ENCODE measurements at regions not wholly inside any gene's neighbourhood (a gene's known extent, or its start where the extent isn't known, plus 50 kb on each side); places are given as distances from the start of the nearest gene placed in this dataset.

- ATAC-seq (no peak), DNase-seq (no peak)
- no peak for TF ChIP-seq CTCF (IDR thresholded peaks at IDR 0.05)
- TF ChIP-seq POLR2A (IDR thresholded peaks at IDR 0.05) = no peak
- Histone ChIP-seq H3K4me1 (no peaks in the 10 kb centered on the region), H3K27ac (no peak overlapping the region), H3K36me3 (no peaks in the 10 kb centered on the region), H3K4me3 (no peak overlapping the region), H3K27me3 (no peaks in the 10 kb centered on the region), H3K9me3 (no peaks in the 10 kb centered on the region)
- intact Hi-C loops (cut with DNase I) = no loop called here
- WGBS (ENCODE audit: insufficient coverage, low coverage, low lambda C conversion rate, missing lambda C conversion rate) = 68% methylated on average over 3 of the region's 3 CpGs
Measured at GRCh38 chr18:34483198-34483597, 226.9 kb upstream of the DTNA start.

- intact Hi-C loops (cut with DNase I) = no loop called here
- TF ChIP-seq POLR2A (IDR thresholded peaks at IDR 0.05) (no peak), CTCF (IDR thresholded peaks at IDR 0.05) (no peak)
- no peaks in the 10 kb centered on the region for H3K36me3 ChIP-seq
- H3K4me1 ChIP-seq = no peaks in the 10 kb centered on the region
- no peak overlapping the region for H3K4me3 ChIP-seq
- WGBS (ENCODE audit: insufficient coverage, low coverage, low lambda C conversion rate, missing lambda C conversion rate) = 44% methylated on average over 2 of the region's 2 CpGs
- DNase-seq = no peak
- H3K27me3 ChIP-seq = peaks cover 0 to 3% of the 10 kb centered on the region in 2 donors
- no peak overlapping the region for H3K27ac ChIP-seq
- no peaks in the 10 kb centered on the region for H3K9me3 ChIP-seq
- ATAC-seq = no peak
Measured at GRCh38 chr18:34491719-34492118, 218.4 kb upstream of the DTNA start.

- intact Hi-C loops (cut with DNase I) = no loop called here
- Histone ChIP-seq H3K9me3 (no peaks in the 10 kb centered on the region), H3K36me3 (no peaks in the 10 kb centered on the region), H3K4me3 (peak overlapping the region in 2 of 3 donors; percentile 34 to 47), H3K27me3 (peaks cover 0 to 3% of the 10 kb centered on the region in 2 donors), H3K27ac (peak overlapping the region in 1 of 3 donors; percentile 69), H3K4me1 (no peaks in the 10 kb centered on the region)
- no peak for TF ChIP-seq CTCF (IDR thresholded peaks at IDR 0.05)
- no peak for TF ChIP-seq POLR2A (IDR thresholded peaks at IDR 0.05)
- ATAC-seq = peak in 1 of 4 donors; percentile 72
- DNase-seq = no peak
Measured at GRCh38 chr18:34492652-34493051, 217.4 kb upstream of the DTNA start.

GRCh38 chr18:34493099-34493544 is 217.0 kb upstream of the DTNA start:
- Histone ChIP-seq H3K4me3 (peak overlapping the region; percentile 34 to 50 (median 47)), H3K9me3 (no peaks in the 10 kb centered on the region), H3K4me1 (no peaks in the 10 kb centered on the region), H3K27ac (peak overlapping the region in 2 of 3 donors; percentile 44 to 69), H3K36me3 (no peaks in the 10 kb centered on the region), H3K27me3 (peaks cover 0 to 3% of the 10 kb centered on the region in 2 donors)
- 0% methylated on average over 12 of the region's 18 CpGs for whole genome bisulfite sequencing (ENCODE audit: insufficient coverage, low coverage, low lambda C conversion rate, missing lambda C conversion rate)
- intact Hi-C loops (cut with DNase I) = no loop called here
- ATAC-seq (peak; percentile 84 to 93 (median 91)), DNase-seq (peak; percentile 68 to 83 (median 73))
- TF ChIP-seq CTCF (IDR thresholded peaks at IDR 0.05) (no peak), POLR2A (IDR thresholded peaks at IDR 0.05) (no peak)
